Activated naive CD8-positive, alpha-beta T cell treated with anti-CD3 and anti-CD28 coated beads, Interleukin-2, amount 10 ng/mL, durations not matched to agents 7 days and 5 days (primary cell): ENCODE measurements at regions not wholly inside any gene's neighbourhood (a gene's known extent, or its start where the extent isn't known, plus 50 kb on each side); places are given as distances from the start of the nearest gene placed in this dataset.
"Not testable (repeated sequence)": the region's sequence is repeated elsewhere in the genome, so short reads cannot be mapped to it uniquely, and the experiment has no call there.

Experiments used
- ATAC-seq: fragments of 150-1000 bp; cut with Tn5 transposase; one replicate; pipeline ENCODE4 v1.10.0; 2021; ENCODE audit warnings: low read depth, moderate library complexity
- POLR2A ChIA-PET: fragments of 350-600 bp; sonication (Branson Sonifier 250); formaldehyde crosslinking; loops from one replicate; lab custom pipeline; 2021; ENCODE audit warnings: antibody characterized with exemption; lab: Charles Lee
- DNase-seq: peaks from one replicate; pipeline ENCODE4 v3.0.0; 2021
- H3K27ac Mint-ChIP-seq: one replicate; pipeline ENCODE4 v1.8.0; 2022; ENCODE audit warnings: mild to moderate bottlenecking, mixed read lengths
- H3K27me3 Mint-ChIP-seq: one replicate; pipeline ENCODE4 v1.8.0; 2022; ENCODE audit warnings: mild to moderate bottlenecking, moderate library complexity, mixed read lengths
- H3K36me3 Mint-ChIP-seq: one replicate; pipeline ENCODE4 v1.8.0; 2021; ENCODE audit warnings: mild to moderate bottlenecking, mixed read lengths
- H3K4me1 Mint-ChIP-seq: one replicate; pipeline ENCODE4 v1.8.0; 2021; ENCODE audit warnings: mixed read lengths
- H3K4me3 Mint-ChIP-seq: one replicate; pipeline ENCODE4 v1.8.0; 2022; ENCODE audit warnings: mild to moderate bottlenecking, moderate library complexity, mixed read lengths
- H3K9me3 Mint-ChIP-seq: one replicate; pipeline ENCODE4 v1.8.0; 2021; ENCODE audit warnings: mixed read lengths

- H3K27me3 Mint-ChIP-seq, result peaks cover 2% of the 10 kb centered on the region
- peaks cover 5% of the 10 kb centered on the region for H3K9me3 Mint-ChIP-seq
- H3K36me3 Mint-ChIP-seq, result no peaks in the 10 kb centered on the region
- H3K4me3 Mint-ChIP-seq, result no peak overlapping the region
- ATAC-seq, result no peak
- POLR2A ChIA-PET, result no interaction called here
- no peaks in the 10 kb centered on the region for H3K4me1 Mint-ChIP-seq
- DNase-seq, result no peak
- no peak overlapping the region for H3K27ac Mint-ChIP-seq
These were observed 149.3 kb upstream of the TCF4 start for GRCh38 chr18:55737266-55737665.

- DNase-seq, result no peak
- Mint-ChIP-seq H3K4me1 (no peaks in the 10 kb centered on the region), H3K36me3 (no peaks in the 10 kb centered on the region), H3K9me3 (peaks cover 5% of the 10 kb centered on the region), H3K27ac (no peak overlapping the region), H3K4me3 (no peak overlapping the region), H3K27me3 (peaks cover 2% of the 10 kb centered on the region)
- no peak for ATAC-seq
- POLR2A ChIA-PET, result no interaction called here
These were observed 148.0 kb upstream of the TCF4 start for GRCh38 chr18:55735969-55736368.

- POLR2A ChIA-PET, result no interaction called here
These were observed 147.3 kb upstream of the TCF4 start for GRCh38 chr18:55735199-55735855.

GRCh38 chr18:55732227-55733106, 144.5 kb upstream of the TCF4 start:
- peaks cover 5% of the 10 kb centered on the region for H3K9me3 Mint-ChIP-seq
- H3K4me3 Mint-ChIP-seq, result no peak overlapping the region
- ATAC-seq, result no peak
- no peak for DNase-seq
- H3K27me3 Mint-ChIP-seq, result peaks cover 2% of the 10 kb centered on the region
- POLR2A ChIA-PET, result no interaction called here
- no peaks in the 10 kb centered on the region for H3K4me1 Mint-ChIP-seq
- no peak overlapping the region for H3K27ac Mint-ChIP-seq
- no peaks in the 10 kb centered on the region for H3K36me3 Mint-ChIP-seq

More at GRCh38 chr18:55735199-55735855, 147.3 kb upstream of the TCF4 start:
- H3K36me3 Mint-ChIP-seq, result no peaks in the 10 kb centered on the region
- H3K4me3 Mint-ChIP-seq, result no peak overlapping the region
- H3K27ac Mint-ChIP-seq, result no peak overlapping the region
- no peak for DNase-seq
- H3K27me3 Mint-ChIP-seq, result peaks cover 2% of the 10 kb centered on the region
- no peaks in the 10 kb centered on the region for H3K4me1 Mint-ChIP-seq
- H3K9me3 Mint-ChIP-seq, result peaks cover 5% of the 10 kb centered on the region
- ATAC-seq, result no peak

- H3K36me3 Mint-ChIP-seq, result no peaks in the 10 kb centered on the region
- POLR2A ChIA-PET, result no interaction called here
- H3K27me3 Mint-ChIP-seq, result no peaks in the 10 kb centered on the region
- no peak overlapping the region for H3K4me3 Mint-ChIP-seq
- no peak for DNase-seq
- ATAC-seq, result no peak
- no peaks in the 10 kb centered on the region for H3K4me1 Mint-ChIP-seq
- H3K9me3 Mint-ChIP-seq, result peaks cover 2% of the 10 kb centered on the region
- no peak overlapping the region for H3K27ac Mint-ChIP-seq
These were observed 143.6 kb upstream of the TCF4 start for GRCh38 chr18:55731594-55732042.

GRCh38 chr18:55721006-55721405, 133.0 kb upstream of the TCF4 start:
- H3K27me3 Mint-ChIP-seq, H3K27ac Mint-ChIP-seq, H3K4me1 Mint-ChIP-seq, H3K36me3 Mint-ChIP-seq, H3K9me3 Mint-ChIP-seq, ATAC-seq, POLR2A ChIA-PET, H3K4me3 Mint-ChIP-seq, DNase-seq: not testable (repeated sequence)

GRCh38 chr18:55713707-55714106, 125.7 kb upstream of the TCF4 start:
- DNase-seq (no peak), ATAC-seq (no peak)
- H3K9me3 Mint-ChIP-seq, result peaks cover 5% of the 10 kb centered on the region
- no peaks in the 10 kb centered on the region for H3K4me1 Mint-ChIP-seq
- H3K27me3 Mint-ChIP-seq, result no peaks in the 10 kb centered on the region
- H3K4me3 Mint-ChIP-seq, result no peak overlapping the region
- POLR2A ChIA-PET, result no interaction called here
- H3K36me3 Mint-ChIP-seq, result no peaks in the 10 kb centered on the region
- H3K27ac Mint-ChIP-seq, result no peak overlapping the region

GRCh38 chr18:55706898-55707297, 118.9 kb upstream of the TCF4 start:
- H3K4me1 Mint-ChIP-seq, result no peaks in the 10 kb centered on the region
- DNase-seq (no peak), ATAC-seq (no peak)
- no peaks in the 10 kb centered on the region for H3K9me3 Mint-ChIP-seq
- H3K36me3 Mint-ChIP-seq, result no peaks in the 10 kb centered on the region
- H3K27me3 Mint-ChIP-seq, result no peaks in the 10 kb centered on the region
- H3K4me3 Mint-ChIP-seq, result no peak overlapping the region
- no peak overlapping the region for H3K27ac Mint-ChIP-seq
- POLR2A ChIA-PET, result no interaction called here

- no peak for ATAC-seq
- POLR2A ChIA-PET, result no interaction called here
These were observed 111.3 kb upstream of the TCF4 start for GRCh38 chr18:55699233-55699765.

GRCh38 chr18:55696811-55697210, 108.8 kb upstream of the TCF4 start:
- Mint-ChIP-seq H3K9me3 (peaks cover 3% of the 10 kb centered on the region), H3K4me1 (no peaks in the 10 kb centered on the region)

More at GRCh38 chr18:55699233-55699765, 111.3 kb upstream of the TCF4 start:
- DNase-seq, result no peak
- no peaks in the 10 kb centered on the region for H3K27me3 Mint-ChIP-seq
- no peak overlapping the region for H3K4me3 Mint-ChIP-seq
- peaks cover 3% of the 10 kb centered on the region for H3K9me3 Mint-ChIP-seq
- no peak overlapping the region for H3K27ac Mint-ChIP-seq
- H3K4me1 Mint-ChIP-seq, result no peaks in the 10 kb centered on the region
- no peaks in the 10 kb centered on the region for H3K36me3 Mint-ChIP-seq

GRCh38 chr18:55695091-55695490, 107.1 kb upstream of the TCF4 start:
- no peaks in the 10 kb centered on the region for H3K36me3 Mint-ChIP-seq
- H3K4me1 Mint-ChIP-seq, result no peaks in the 10 kb centered on the region
- POLR2A ChIA-PET, result no interaction called here
- H3K27me3 Mint-ChIP-seq, result no peaks in the 10 kb centered on the region
- DNase-seq (no peak), ATAC-seq (no peak)
- no peak overlapping the region for H3K27ac Mint-ChIP-seq
- H3K9me3 Mint-ChIP-seq, result peaks cover 2% of the 10 kb centered on the region
- H3K4me3 Mint-ChIP-seq, result no peak overlapping the region

More at GRCh38 chr18:55696811-55697210, 108.8 kb upstream of the TCF4 start:
- DNase-seq, result no peak
- Mint-ChIP-seq H3K27me3 (no peaks in the 10 kb centered on the region), H3K36me3 (no peaks in the 10 kb centered on the region), H3K27ac (no peak overlapping the region), H3K4me3 (no peak overlapping the region)
- no peak for ATAC-seq
- POLR2A ChIA-PET, result no interaction called here

GRCh38 chr18:55694291-55694690, 106.3 kb upstream of the TCF4 start:
- Mint-ChIP-seq H3K36me3 (no peaks in the 10 kb centered on the region), H3K27me3 (no peaks in the 10 kb centered on the region)
- ATAC-seq, result no peak

GRCh38 chr18:55688030-55688429, 100.0 kb upstream of the TCF4 start:
- no peak for DNase-seq
- Mint-ChIP-seq H3K9me3 (no peaks in the 10 kb centered on the region), H3K27me3 (no peaks in the 10 kb centered on the region), H3K36me3 (no peaks in the 10 kb centered on the region), H3K4me1 (no peaks in the 10 kb centered on the region), H3K4me3 (no peak overlapping the region), H3K27ac (no peak overlapping the region)
- ATAC-seq, result no peak
- POLR2A ChIA-PET, result no interaction called here

More at GRCh38 chr18:55694291-55694690, 106.3 kb upstream of the TCF4 start:
- POLR2A ChIA-PET, result no interaction called here
- peaks cover 2% of the 10 kb centered on the region for H3K9me3 Mint-ChIP-seq
- no peaks in the 10 kb centered on the region for H3K4me1 Mint-ChIP-seq
- no peak overlapping the region for H3K4me3 Mint-ChIP-seq
- no peak for DNase-seq
- H3K27ac Mint-ChIP-seq, result no peak overlapping the region
